Gastrocnemius medialis (tissue), 4 donors: ENCODE measurements at regions not wholly inside any gene's neighbourhood (a gene's known extent, or its start where the extent isn't known, plus 50 kb on each side); places are given as distances from the start of the nearest gene placed in this dataset.

ENCODE experiments used
- ATAC-seq, 2 donors: fragments of 150-250 bp; one replicate each; pipeline ENCODE4 v1.9.1; 2016
- DNase-seq, 2 donors: peaks; one replicate each; pipeline ENCODE4 v3.0.0-alpha.2; 2019
- H3K27ac ChIP-seq, 4 donors: fragments of 200-600 bp; sonication (generic); 1 replicate in 1 of 4; 2 replicates in 3 of 4; pipeline ENCODE4 v1.5.1; 2016 to 2018; ENCODE audit warnings: mild to moderate bottlenecking in 2 of 4, moderate library complexity in 1 of 4
- H3K27me3 ChIP-seq, 3 donors: fragments of 200-600 bp; sonication (generic) in 2 of 3; 1 replicate in 1 of 3; 2 replicates in 2 of 3; pipeline versions ENCODE4 v1.5.1 to v1.6.0; 2016 to 2019; ENCODE audit warnings: mild to moderate bottlenecking in 1 of 3, moderate library complexity in 1 of 3
- H3K36me3 ChIP-seq, 2 donors: fragments of 200-600 bp; sonication (generic) in 1 of 2; one replicate each; pipeline ENCODE4 v1.5.1; 2017 to 2018
- H3K4me1 ChIP-seq, 2 donors: fragments of 200-600 bp; sonication (generic) in 1 of 2; one replicate each; pipeline ENCODE4 v1.5.1; 2016 to 2017; ENCODE audit warnings: mild to moderate bottlenecking in 2 of 2
- H3K4me3 ChIP-seq, 4 donors: fragments of 200-600 bp; sonication (generic) in 3 of 4; 1 replicate in 1 of 4; 2 replicates in 3 of 4; pipeline ENCODE4 v1.5.1; 2016 to 2019; ENCODE audit warnings: mild to moderate bottlenecking in 2 of 4
- H3K9me3 ChIP-seq, 3 donors: fragments of 200-600 bp; sonication (generic) in 2 of 3; 1 replicate in 1 of 3; 2 replicates in 2 of 3; pipeline ENCODE4 v1.5.1; 2016 to 2019
- CTCF ChIP-seq, 5 experiments: fragments of 450-650 bp in 3 of 5; fragments of 200-600 bp in 2 of 5; sonication (generic) in 2 of 5; IDR thresholded peaks in 4 of 5; conservative IDR thresholded peaks in 1 of 5; 1 replicate in 4 of 5; 2 replicates in 1 of 5; pipeline ENCODE4 v1.5.1; 2016 to 2019; ENCODE audit warnings: antibody characterized with exemption in 5 of 5, mild to moderate bottlenecking in 3 of 5, moderate library complexity in 3 of 5
- POLR2A ChIP-seq, 2 donors: fragments of 450-650 bp; IDR thresholded peaks; one replicate each; pipeline ENCODE4 v1.6.1; 2017; ENCODE audit warnings: antibody characterized with exemption in 2 of 2, mild to moderate bottlenecking in 2 of 2, moderate library complexity in 2 of 2
- in situ Hi-C, 4 donors: fragments of 200-750 bp; cut with MboI; loops; one replicate each; pipeline versions ENCODE4 v1.15.0 to v1.8.0; 2017; ENCODE audit warnings: low sequenced_read_pairs in 4 of 4
- intact Hi-C: fragments of 100-400 bp; cut with DNase I; formaldehyde crosslinking; loops from one replicate; pipeline ENCODE4 v1.15.1; 2023; ENCODE audit warnings: low total_unique reads

GRCh38 chr4:177220376-177220775 is 89.3 kb upstream of the NEIL3 start:
- Histone ChIP-seq H3K27me3 (no peaks in the 10 kb centered on the region), H3K4me3 (no peak overlapping the region), H3K36me3 (no peaks in the 10 kb centered on the region), H3K9me3 (no peaks in the 10 kb centered on the region), H3K27ac (no peak overlapping the region), H3K4me1 (no peaks in the 10 kb centered on the region)
- in situ Hi-C loops = no loop called here
- intact Hi-C loops = no loop called here
- ATAC-seq = no peak
- no peak for DNase-seq
- TF ChIP-seq POLR2A (IDR thresholded peaks at IDR 0.05) (no peak), CTCF (IDR thresholded peaks at IDR 0.05 in 4 of 5, conservative IDR thresholded peaks at IDR 0.05 in 1 of 5) (no peak)

DNA sequence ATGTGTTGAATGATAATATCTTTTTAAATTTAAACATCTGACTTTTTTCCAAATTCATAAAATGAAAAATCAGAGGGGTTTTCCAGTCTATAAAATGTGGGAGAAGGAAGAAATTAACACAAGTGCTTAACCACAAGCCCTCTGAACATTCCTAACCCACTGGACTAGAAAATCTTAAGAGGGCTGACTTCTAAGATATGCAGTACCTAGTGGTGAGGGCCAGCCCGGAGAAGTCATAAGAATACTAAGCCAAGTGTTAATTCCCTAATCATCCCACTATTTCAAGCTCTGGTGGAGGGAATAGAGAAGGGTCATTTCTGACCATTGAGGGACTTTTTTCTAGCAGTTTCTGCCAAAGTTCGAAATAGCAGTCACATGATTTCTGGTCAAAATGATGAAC is 86.9 kb upstream of the NEIL3 start:
- in situ Hi-C loops (no loop called here), intact Hi-C loops (no loop called here)
- H3K27me3 ChIP-seq = no peaks in the 10 kb centered on the region
- H3K4me1 ChIP-seq = no peaks in the 10 kb centered on the region
- no peaks in the 10 kb centered on the region for H3K9me3 ChIP-seq
- no peaks in the 10 kb centered on the region for H3K36me3 ChIP-seq
- no peak for TF ChIP-seq CTCF (IDR thresholded peaks at IDR 0.05 in 4 of 5, conservative IDR thresholded peaks at IDR 0.05 in 1 of 5)
- TF ChIP-seq POLR2A (IDR thresholded peaks at IDR 0.05) = no peak
- H3K4me3 ChIP-seq = no peak overlapping the region
- H3K27ac ChIP-seq = no peak overlapping the region
- ATAC-seq (no peak), DNase-seq (no peak)

- in situ Hi-C loops (no loop called here), intact Hi-C loops (no loop called here)
- no peak overlapping the region for H3K4me3 ChIP-seq
Observed at GRCh38 chr4:177225605-177226004, 84.1 kb upstream of the NEIL3 start.

DNA sequence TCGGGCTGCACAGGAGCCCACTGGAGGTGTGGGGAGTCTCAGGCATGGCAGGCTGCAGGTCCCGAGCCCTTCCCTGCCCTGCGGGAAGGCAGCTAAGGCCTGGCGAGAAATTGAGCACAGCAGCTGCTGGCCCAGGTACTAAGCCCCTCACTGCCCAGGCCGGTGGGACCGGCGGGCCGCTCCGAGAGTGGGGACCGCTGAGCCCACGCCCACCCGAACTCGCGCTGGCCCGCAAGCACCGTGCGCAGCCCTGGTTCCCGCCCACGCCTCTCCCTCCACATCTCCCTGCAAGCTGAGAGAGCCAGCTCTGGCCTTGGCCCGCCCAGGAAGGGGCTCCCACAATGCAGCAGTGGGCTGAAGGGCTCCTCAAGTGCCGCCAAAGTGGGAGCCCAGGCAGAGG is 82.0 kb upstream of the NEIL3 start:
- in situ Hi-C loops = no loop called here
- TF ChIP-seq POLR2A (IDR thresholded peaks at IDR 0.05) (no peak), CTCF (IDR thresholded peaks at IDR 0.05 in 4 of 5, conservative IDR thresholded peaks at IDR 0.05 in 1 of 5) (no peak)
- no peak for ATAC-seq

More at GRCh38 chr4:177225605-177226004, 84.1 kb upstream of the NEIL3 start:
- no peaks in the 10 kb centered on the region for H3K4me1 ChIP-seq
- no peaks in the 10 kb centered on the region for H3K27me3 ChIP-seq
- H3K27ac ChIP-seq = no peak overlapping the region
- no peak for ATAC-seq
- H3K9me3 ChIP-seq = no peaks in the 10 kb centered on the region
- no peaks in the 10 kb centered on the region for H3K36me3 ChIP-seq
- DNase-seq = no peak
- no peak for TF ChIP-seq CTCF (IDR thresholded peaks at IDR 0.05 in 4 of 5, conservative IDR thresholded peaks at IDR 0.05 in 1 of 5)
- no peak for TF ChIP-seq POLR2A (IDR thresholded peaks at IDR 0.05)

DNA sequence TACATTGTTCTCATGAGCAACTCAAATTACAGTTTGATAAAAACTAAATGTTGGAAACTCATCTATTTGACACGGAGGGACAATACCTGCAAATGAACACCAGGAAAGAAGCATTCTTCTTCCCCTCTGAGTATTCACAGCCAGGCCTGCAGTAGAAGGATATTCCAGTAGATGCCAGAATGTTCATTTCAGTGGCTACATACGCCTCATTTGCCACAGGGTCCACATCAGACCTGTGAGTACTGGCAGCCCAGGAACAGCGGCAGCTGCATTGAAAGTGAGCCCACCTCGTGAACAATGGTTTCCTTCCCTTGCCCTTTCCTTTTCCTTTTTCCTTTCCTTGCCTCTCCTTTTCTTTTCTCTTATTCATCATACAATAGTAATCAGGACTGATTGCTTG is 81.1 kb upstream of the NEIL3 start:
- TF ChIP-seq POLR2A (IDR thresholded peaks at IDR 0.05) (no peak), CTCF (IDR thresholded peaks at IDR 0.05 in 4 of 5, conservative IDR thresholded peaks at IDR 0.05 in 1 of 5) (no peak)
- no peak overlapping the region for H3K27ac ChIP-seq
- DNase-seq = no peak
- in situ Hi-C loops (no loop called here), intact Hi-C loops (no loop called here)
- no peaks in the 10 kb centered on the region for H3K9me3 ChIP-seq
- no peaks in the 10 kb centered on the region for H3K4me1 ChIP-seq
- H3K4me3 ChIP-seq = peak overlapping the region in 2 of 4 donors; percentile 22 to 46
- ATAC-seq = no peak
- H3K27me3 ChIP-seq = no peaks in the 10 kb centered on the region
- H3K36me3 ChIP-seq = no peaks in the 10 kb centered on the region

More for the DNA sequence above, 82.0 kb upstream of the NEIL3 start:
- no peaks in the 10 kb centered on the region for H3K4me1 ChIP-seq
- no peaks in the 10 kb centered on the region for H3K27me3 ChIP-seq
- DNase-seq = no peak
- no peaks in the 10 kb centered on the region for H3K36me3 ChIP-seq
- no peak overlapping the region for H3K4me3 ChIP-seq
- intact Hi-C loops = no loop called here
- no peak overlapping the region for H3K27ac ChIP-seq
- no peaks in the 10 kb centered on the region for H3K9me3 ChIP-seq
